Fibroblast of lung (primary cell): ENCODE measurements at regions not wholly inside any gene's neighbourhood (a gene's known extent, or its start where the extent isn't known, plus 50 kb on each side); places are given as distances from the start of the nearest gene placed in this dataset.

Source experiments
- CTCF ChIP-seq, 2 donors: IDR thresholded peaks in 1 of 2; conservative IDR thresholded peaks in 1 of 2; 1 replicate in 1 of 2; 2 replicates in 1 of 2; pipeline ENCODE4 v1.5.1; 2011 to 2012; ENCODE audit warnings: low read length in 2 of 2, control low read depth in 1 of 2, inconsistent platforms in 1 of 2, low read depth in 1 of 2, mild to moderate bottlenecking in 1 of 2
- EZH2 ChIP-seq: IDR thresholded peaks from 2 replicates; pipeline ENCODE4 v1.5.1; 2012; ENCODE audit warnings: low read length, control low read depth, mild to moderate bottlenecking; ENCODE audit errors: missing control alignments

- TF ChIP-seq CTCF (conservative IDR thresholded peaks at IDR 0.05 in 1 of 2, IDR thresholded peaks at IDR 0.05 in 1 of 2; ENCODE audit: low read depth in 1 of 2, low read length in 2 of 2), result no peak
- no peak for TF ChIP-seq EZH2
Measured at GRCh38 chr16:51629576-51629975, 478.5 kb upstream of the SALL1 start.
